HG03565 (cell line): ENCODE measurements at regions not wholly inside any gene's neighbourhood (a gene's known extent, or its start where the extent isn't known, plus 50 kb on each side); places are given as distances from the start of the nearest gene placed in this dataset.
"Not testable (repeated sequence)": the region's sequence is repeated elsewhere in the genome, so short reads cannot be mapped to it uniquely, and the experiment has no call there.

ENCODE experiments used
- ATAC-seq: cut with Tn5 transposase; IDR thresholded peaks from one replicate; pipeline ENCODE4 v1.9.1; 2021; ENCODE audit warnings: mild to moderate bottlenecking, moderate library complexity; ENCODE audit not compliant: unreplicated experiment

- no peak for ATAC-seq
Measured at GRCh38 chr2:72032481-72033041, 115.1 kb downstream of the CYP26B1 start.

GRCh38 chr2:72031346-72032110 lies 116.1 kb downstream of the CYP26B1 start:
- ATAC-seq: no peak

- ATAC-seq: no peak
Measured at GRCh38 chr2:72028996-72029395, 118.7 kb downstream of the CYP26B1 start.

- no peak for ATAC-seq
Measured at GRCh38 chr2:72028351-72028995, 119.2 kb downstream of the CYP26B1 start.

- ATAC-seq: no peak
Measured at GRCh38 chr2:72027426-72028161, 120.1 kb downstream of the CYP26B1 start.

GRCh38 chr2:72026819-72027425 lies 120.7 kb downstream of the CYP26B1 start:
- no peak for ATAC-seq

- no peak for ATAC-seq
Measured at GRCh38 chr2:72024451-72025175, 123.0 kb downstream of the CYP26B1 start.

- no peak for ATAC-seq
Measured at GRCh38 chr2:72023678-72024390, 123.8 kb downstream of the CYP26B1 start.

GRCh38 chr2:72021371-72021770 lies 126.3 kb downstream of the CYP26B1 start:
- not testable (repeated sequence) for ATAC-seq

GRCh38 chr2:72015266-72015665 lies 132.4 kb downstream of the CYP26B1 start:
- ATAC-seq: no peak

- no peak for ATAC-seq
Measured at GRCh38 chr2:72014831-72015230, 132.8 kb downstream of the CYP26B1 start.

- ATAC-seq: no peak
Measured at GRCh38 chr2:72013726-72014125, 133.9 kb downstream of the CYP26B1 start.

- no peak for ATAC-seq
Measured at GRCh38 chr2:72012886-72013574, 134.6 kb downstream of the CYP26B1 start.

- ATAC-seq: no peak
Measured at GRCh38 chr2:72011791-72012190, 135.9 kb downstream of the CYP26B1 start.

- ATAC-seq: no peak
Measured at GRCh38 chr2:72011370-72011689, 136.3 kb downstream of the CYP26B1 start.

- no peak for ATAC-seq
Measured at GRCh38 chr2:72010647-72011369, 136.9 kb downstream of the CYP26B1 start.

GRCh38 chr2:72008608-72009007 lies 139.1 kb downstream of the CYP26B1 start:
- ATAC-seq: no peak

GRCh38 chr2:72007402-72007801 lies 140.3 kb downstream of the CYP26B1 start:
- no peak for ATAC-seq
